GM21529 (cell line): ENCODE measurements at regions not wholly inside any gene's neighbourhood (a gene's known extent, or its start where the extent isn't known, plus 50 kb on each side); places are given as distances from the start of the nearest gene placed in this dataset.

ENCODE experiments used
- ATAC-seq: cut with Tn5 transposase; IDR thresholded peaks from one replicate; pipeline ENCODE4 v1.9.1; 2021; ENCODE audit not compliant: unreplicated experiment

GRCh38 chr21:26743524-26743923, 101.7 kb downstream of the ADAMTS1 start:
- ATAC-seq: no peak

GRCh38 chr21:26739189-26739588, 106.0 kb downstream of the ADAMTS1 start:
- no peak for ATAC-seq

- ATAC-seq: no peak
Observed at GRCh38 chr21:26736449-26736848, 108.8 kb downstream of the ADAMTS1 start.

GRCh38 chr21:26732432-26733221, 112.6 kb downstream of the ADAMTS1 start:
- no peak for ATAC-seq

- ATAC-seq: no peak
Observed at GRCh38 chr21:26719750-26720149, 125.5 kb downstream of the ADAMTS1 start.

GRCh38 chr21:26717146-26717739, 128.0 kb downstream of the ADAMTS1 start:
- ATAC-seq: no peak

- ATAC-seq: no peak
Observed at GRCh38 chr21:26715878-26716506, 129.2 kb downstream of the ADAMTS1 start.

- no peak for ATAC-seq
Observed at GRCh38 chr21:26715116-26715515, 130.1 kb downstream of the ADAMTS1 start.

- ATAC-seq: no peak
Observed at GRCh38 chr21:26710155-26710554, 135.1 kb downstream of the ADAMTS1 start.

GRCh38 chr21:26709090-26709489, 136.0 kb upstream of the CYYR1 start:
- no peak for ATAC-seq

- ATAC-seq: no peak
Observed at GRCh38 chr21:26708223-26708800, 135.2 kb upstream of the CYYR1 start.

GRCh38 chr21:26707246-26707645, 134.2 kb upstream of the CYYR1 start:
- no peak for ATAC-seq

- no peak for ATAC-seq
Observed at GRCh38 chr21:26698416-26698815, 125.3 kb upstream of the CYYR1 start.

- ATAC-seq: no peak
Observed at GRCh38 chr21:26691416-26691815, 118.3 kb upstream of the CYYR1 start.

GRCh38 chr21:26686705-26687104, 113.6 kb upstream of the CYYR1 start:
- ATAC-seq: no peak

GRCh38 chr21:26686278-26686677, 113.2 kb upstream of the CYYR1 start:
- peak; percentile 90 for ATAC-seq

GRCh38 chr21:26684889-26685288, 111.8 kb upstream of the CYYR1 start:
- no peak for ATAC-seq

GRCh38 chr21:26683996-26684395, 110.9 kb upstream of the CYYR1 start:
- no peak for ATAC-seq

- ATAC-seq: no peak
Observed at GRCh38 chr21:26679284-26679683, 106.2 kb upstream of the CYYR1 start.

- ATAC-seq: no peak
Observed at GRCh38 chr21:26674323-26674722, 101.2 kb upstream of the CYYR1 start.

- ATAC-seq: no peak
Observed at GRCh38 chr21:26669215-26669764, 96.2 kb upstream of the CYYR1 start.

- ATAC-seq: no peak
Observed at GRCh38 chr21:26659757-26660156, 86.7 kb upstream of the CYYR1 start.
